GM19468 (cell line): ENCODE measurements at regions not wholly inside any gene's neighbourhood (a gene's known extent, or its start where the extent isn't known, plus 50 kb on each side); places are given as distances from the start of the nearest gene placed in this dataset.

ENCODE experiments used
- ATAC-seq: cut with Tn5 transposase; IDR thresholded peaks from one replicate; pipeline ENCODE4 v1.9.1; 2021; ENCODE audit warnings: mild to moderate bottlenecking, moderate library complexity, moderate number of reproducible peaks; ENCODE audit not compliant: unreplicated experiment; ENCODE audit errors: extremely low read depth

- ATAC-seq: no peak
These were observed 121.8 kb upstream of the ELL2 start for GRCh38 chr5:96083361-96083881.

GRCh38 chr5:96081276-96081858 lies 119.7 kb upstream of the ELL2 start:
- ATAC-seq: no peak

GRCh38 chr5:96080557-96080956 lies 118.9 kb upstream of the ELL2 start:
- ATAC-seq: no peak

- ATAC-seq: no peak
These were observed 118.3 kb upstream of the ELL2 start for GRCh38 chr5:96079962-96080361.

- ATAC-seq: no peak
These were observed 117.4 kb upstream of the ELL2 start for GRCh38 chr5:96079075-96079474.

GRCh38 chr5:96076451-96076850 lies 114.8 kb upstream of the ELL2 start:
- no peak for ATAC-seq

- ATAC-seq: no peak
These were observed 114.1 kb upstream of the ELL2 start for GRCh38 chr5:96075579-96076289.

- ATAC-seq: no peak
These were observed 113.2 kb upstream of the ELL2 start for GRCh38 chr5:96074870-96075269.

- ATAC-seq: no peak
These were observed 112.8 kb upstream of the ELL2 start for GRCh38 chr5:96074460-96074859.

- no peak for ATAC-seq
These were observed 111.1 kb upstream of the ELL2 start for GRCh38 chr5:96072791-96073165.

- no peak for ATAC-seq
These were observed 110.6 kb upstream of the ELL2 start for GRCh38 chr5:96072138-96072790.

- no peak for ATAC-seq
These were observed 109.1 kb upstream of the ELL2 start for GRCh38 chr5:96070622-96071225.

- ATAC-seq: no peak
These were observed 106.4 kb upstream of the ELL2 start for GRCh38 chr5:96067894-96068614.

- ATAC-seq: no peak
These were observed 105.6 kb upstream of the ELL2 start for GRCh38 chr5:96067251-96067650.

GRCh38 chr5:96066386-96066719 lies 104.7 kb upstream of the ELL2 start:
- ATAC-seq: no peak

- ATAC-seq: no peak
These were observed 104.2 kb upstream of the ELL2 start for GRCh38 chr5:96065685-96066385.

GRCh38 chr5:96064877-96065276 lies 103.2 kb upstream of the ELL2 start:
- no peak for ATAC-seq

- ATAC-seq: no peak
These were observed 101.2 kb upstream of the ELL2 start for GRCh38 chr5:96062836-96063235.

- ATAC-seq: no peak
These were observed 96.4 kb upstream of the ELL2 start for GRCh38 chr5:96058084-96058483.
